ENCODE measurements at regions not wholly inside any gene's neighbourhood (a gene's known extent, or its start where the extent isn't known, plus 50 kb on each side); places are given as distances from the start of the nearest gene placed in this dataset.

GRCh38 chr20:12466915-12467314, 541.9 kb upstream of the SPTLC3 start:
- TF ChIP-seq CTCF (IDR thresholded peaks at IDR 0.05; ENCODE audit: low read depth, low read length), result no peak

GRCh38 chr20:12467758-12468157, 541.0 kb upstream of the SPTLC3 start:
- TF ChIP-seq CTCF (IDR thresholded peaks at IDR 0.05; ENCODE audit: low read depth, low read length), result no peak
- DNase-seq (ENCODE audit: extremely low read depth, low read depth), result no peak

More at GRCh38 chr20:12466915-12467314, 541.9 kb upstream of the SPTLC3 start:
- no peak for DNase-seq (ENCODE audit: extremely low read depth, low read depth)

- no peak for DNase-seq (ENCODE audit: extremely low read depth, low read depth)
- no peak for TF ChIP-seq CTCF (IDR thresholded peaks at IDR 0.05; ENCODE audit: low read depth, low read length)
Observed at GRCh38 chr20:12482661-12483060, 526.1 kb upstream of the SPTLC3 start.

GRCh38 chr20:12502443-12502842, 506.3 kb upstream of the SPTLC3 start:
- DNase-seq (ENCODE audit: extremely low read depth, low read depth), result no peak
- TF ChIP-seq CTCF (IDR thresholded peaks at IDR 0.05; ENCODE audit: low read depth, low read length), result no peak

GRCh38 chr20:12504779-12505178, 504.0 kb upstream of the SPTLC3 start:
- TF ChIP-seq CTCF (IDR thresholded peaks at IDR 0.05; ENCODE audit: low read depth, low read length), result no peak
- no peak for DNase-seq (ENCODE audit: extremely low read depth, low read depth)

GRCh38 chr20:12511499-12511898, 497.3 kb upstream of the SPTLC3 start:
- TF ChIP-seq CTCF (IDR thresholded peaks at IDR 0.05; ENCODE audit: low read depth, low read length), result no peak
- no peak for DNase-seq (ENCODE audit: extremely low read depth, low read depth)

GRCh38 chr20:12512755-12513154, 496.0 kb upstream of the SPTLC3 start:
- no peak for TF ChIP-seq CTCF (IDR thresholded peaks at IDR 0.05; ENCODE audit: low read depth, low read length)

More at GRCh38 chr20:12512755-12513154, 496.0 kb upstream of the SPTLC3 start:
- no peak for DNase-seq (ENCODE audit: extremely low read depth, low read depth)

Data from AG09319 (cell line).